ENCODE measurements at regions not wholly inside any gene's neighbourhood (a gene's known extent, or its start where the extent isn't known, plus 50 kb on each side); places are given as distances from the start of the nearest gene placed in this dataset.

DNA sequence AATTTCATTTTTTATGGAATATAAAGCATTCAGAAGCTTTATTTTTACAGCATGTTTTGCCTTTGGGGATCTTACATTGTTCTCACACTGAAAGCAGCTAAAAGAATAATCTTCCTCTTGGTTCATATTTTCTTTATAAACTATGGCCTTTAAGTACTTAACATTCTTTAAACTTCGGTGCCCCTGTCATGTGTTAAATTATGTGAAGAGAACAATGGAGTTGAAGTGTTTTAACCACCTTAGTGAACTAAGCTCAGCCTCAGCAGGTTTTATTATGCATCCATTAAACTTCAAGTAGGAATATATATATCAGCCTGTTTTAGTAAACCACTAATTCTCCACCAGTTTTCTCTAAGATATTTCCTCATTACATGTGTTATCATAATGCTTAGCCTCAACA, 371.4 kb upstream of the CDH18 start:
- H3K4me3 ChIP-seq (ENCODE audit: low read depth, low read length), result no peak overlapping the region
- DNase-seq, result no peak
- TF ChIP-seq CTCF (IDR thresholded peaks at IDR 0.05; ENCODE audit: low read depth, low read length), result no peak
- H3K27ac ChIP-seq, result no peak overlapping the region
- H3K9me3 ChIP-seq (ENCODE audit: severe bottlenecking), result no peaks in the 10 kb centered on the region
- H3K36me3 ChIP-seq, result no peaks in the 10 kb centered on the region
- H3K27me3 ChIP-seq (ENCODE audit: insufficient read depth, low read depth, severe bottlenecking), result no peaks in the 10 kb centered on the region

- Histone ChIP-seq H3K4me3 (ENCODE audit: low read depth, low read length) (no peak overlapping the region), H3K27me3 (ENCODE audit: insufficient read depth, low read depth, severe bottlenecking) (no peaks in the 10 kb centered on the region), H3K27ac (no peak overlapping the region), H3K9me3 (ENCODE audit: severe bottlenecking) (no peaks in the 10 kb centered on the region), H3K36me3 (no peaks in the 10 kb centered on the region)
- no peak for TF ChIP-seq CTCF (IDR thresholded peaks at IDR 0.05; ENCODE audit: low read depth, low read length)
- no peak for DNase-seq
Measured at GRCh38 chr5:20353499-20353898, 365.5 kb upstream of the CDH18 start.

DNA sequence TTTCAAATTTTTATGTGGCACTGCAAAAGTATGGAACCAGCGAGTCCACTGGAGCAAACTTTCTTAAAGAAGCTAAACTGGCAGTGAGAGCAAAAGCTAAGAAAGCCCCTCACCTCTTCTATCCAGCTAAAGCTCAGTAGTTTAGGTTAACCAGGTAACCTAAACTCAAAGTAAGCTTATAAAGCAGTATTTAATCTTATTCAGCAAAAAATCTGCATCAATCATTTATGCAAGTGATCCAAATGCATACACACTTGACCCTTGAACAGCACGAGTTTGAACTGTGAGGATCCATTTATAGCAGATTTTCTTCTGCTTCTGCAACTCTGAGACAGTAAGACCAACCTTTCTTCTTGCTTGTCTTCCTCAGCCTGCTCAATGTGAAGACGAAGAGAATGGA, 363.8 kb upstream of the CDH18 start:
- TF ChIP-seq CTCF (IDR thresholded peaks at IDR 0.05; ENCODE audit: low read depth, low read length), result no peak
- H3K27me3 ChIP-seq (ENCODE audit: insufficient read depth, low read depth, severe bottlenecking), result no peaks in the 10 kb centered on the region
- H3K36me3 ChIP-seq, result no peaks in the 10 kb centered on the region
- H3K4me3 ChIP-seq (ENCODE audit: low read depth, low read length), result no peak overlapping the region
- no peak for DNase-seq
- no peak overlapping the region for H3K27ac ChIP-seq
- no peaks in the 10 kb centered on the region for H3K9me3 ChIP-seq (ENCODE audit: severe bottlenecking)

- no peak for TF ChIP-seq CTCF (IDR thresholded peaks at IDR 0.05; ENCODE audit: low read depth, low read length)
- DNase-seq, result no peak
- peaks cover 2% of the 10 kb centered on the region for H3K9me3 ChIP-seq (ENCODE audit: severe bottlenecking)
- no peaks in the 10 kb centered on the region for H3K27me3 ChIP-seq (ENCODE audit: insufficient read depth, low read depth, severe bottlenecking)
- no peak overlapping the region for H3K4me3 ChIP-seq (ENCODE audit: low read depth, low read length)
- no peaks in the 10 kb centered on the region for H3K36me3 ChIP-seq
- H3K27ac ChIP-seq, result no peak overlapping the region
Measured at GRCh38 chr5:20348321-20348720, 360.3 kb upstream of the CDH18 start.

DNA sequence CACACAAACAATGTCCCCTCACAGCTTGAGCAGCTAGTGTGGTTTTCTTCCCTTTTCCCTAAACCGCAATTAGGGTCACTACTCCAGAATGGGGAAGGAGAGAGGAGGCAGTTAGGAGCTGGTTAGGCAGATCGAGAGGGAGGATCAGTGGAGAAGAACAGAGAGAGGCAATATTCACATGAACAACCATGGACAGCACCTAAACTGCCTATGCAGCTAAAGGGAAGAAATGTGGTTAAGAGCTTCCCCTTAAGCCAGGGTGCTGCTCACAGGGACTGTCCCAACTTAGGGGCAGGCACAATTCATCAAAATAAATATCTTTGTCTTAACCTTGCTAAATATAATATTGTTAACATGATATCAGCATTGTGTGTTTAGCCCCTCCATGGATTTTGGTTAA, 359.3 kb upstream of the CDH18 start:
- no peak overlapping the region for H3K4me3 ChIP-seq (ENCODE audit: low read depth, low read length)
- no peak for DNase-seq
- H3K27me3 ChIP-seq (ENCODE audit: insufficient read depth, low read depth, severe bottlenecking), result no peaks in the 10 kb centered on the region
- no peak for TF ChIP-seq CTCF (IDR thresholded peaks at IDR 0.05; ENCODE audit: low read depth, low read length)
- no peak overlapping the region for H3K27ac ChIP-seq
- H3K36me3 ChIP-seq, result no peaks in the 10 kb centered on the region
- peaks cover 7% of the 10 kb centered on the region for H3K9me3 ChIP-seq (ENCODE audit: severe bottlenecking)

- no peak for TF ChIP-seq CTCF (IDR thresholded peaks at IDR 0.05; ENCODE audit: low read depth, low read length)
- no peak overlapping the region for H3K27ac ChIP-seq
- H3K9me3 ChIP-seq (ENCODE audit: severe bottlenecking), result peaks cover 7% of the 10 kb centered on the region
- H3K36me3 ChIP-seq, result no peaks in the 10 kb centered on the region
- peak; percentile 22 for DNase-seq
- H3K4me3 ChIP-seq (ENCODE audit: low read depth, low read length), result no peak overlapping the region
- no peaks in the 10 kb centered on the region for H3K27me3 ChIP-seq (ENCODE audit: insufficient read depth, low read depth, severe bottlenecking)
Measured at GRCh38 chr5:20340126-20340525, 352.1 kb upstream of the CDH18 start.

Data from WERI-Rb-1 (cell line).